ENCODE measurements at regions not wholly inside any gene's neighbourhood (a gene's known extent, or its start where the extent isn't known, plus 50 kb on each side); places are given as distances from the start of the nearest gene placed in this dataset.

DNA sequence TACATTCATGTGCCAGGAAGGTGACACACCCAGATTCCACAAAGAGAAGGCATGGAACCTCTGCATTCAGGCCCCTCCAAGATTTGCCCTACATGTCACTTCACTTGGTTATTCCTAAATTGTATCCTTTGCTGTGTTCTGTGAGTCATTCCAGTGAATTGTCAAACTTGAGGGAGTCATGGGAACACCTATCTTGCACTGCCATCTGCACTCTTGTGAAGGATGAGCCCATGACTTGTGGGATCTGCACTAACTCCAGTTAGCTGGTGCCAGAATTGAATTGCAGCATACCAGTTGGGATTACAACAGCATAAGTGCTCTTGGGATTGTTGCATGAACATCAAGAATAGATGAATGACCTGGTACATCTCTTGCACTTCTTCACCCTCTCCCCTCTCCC, 1288.0 kb upstream of the ZEB2 start:
- intact Hi-C loops (cut with DNase I): no loop called here
- DNase-seq: no peak
- Histone ChIP-seq H3K9me3 (no peaks in the 10 kb centered on the region), H3K27me3 (no peaks in the 10 kb centered on the region), H3K4me1 (no peaks in the 10 kb centered on the region), H3K27ac (no peak overlapping the region), H3K36me3 (no peaks in the 10 kb centered on the region), H3K4me3 (replicated peaks in 1 of 3) (no peak overlapping the region)
- no peak for TF ChIP-seq POLR2A (IDR thresholded peaks at IDR 0.05)
- TF ChIP-seq, protein P1, sequence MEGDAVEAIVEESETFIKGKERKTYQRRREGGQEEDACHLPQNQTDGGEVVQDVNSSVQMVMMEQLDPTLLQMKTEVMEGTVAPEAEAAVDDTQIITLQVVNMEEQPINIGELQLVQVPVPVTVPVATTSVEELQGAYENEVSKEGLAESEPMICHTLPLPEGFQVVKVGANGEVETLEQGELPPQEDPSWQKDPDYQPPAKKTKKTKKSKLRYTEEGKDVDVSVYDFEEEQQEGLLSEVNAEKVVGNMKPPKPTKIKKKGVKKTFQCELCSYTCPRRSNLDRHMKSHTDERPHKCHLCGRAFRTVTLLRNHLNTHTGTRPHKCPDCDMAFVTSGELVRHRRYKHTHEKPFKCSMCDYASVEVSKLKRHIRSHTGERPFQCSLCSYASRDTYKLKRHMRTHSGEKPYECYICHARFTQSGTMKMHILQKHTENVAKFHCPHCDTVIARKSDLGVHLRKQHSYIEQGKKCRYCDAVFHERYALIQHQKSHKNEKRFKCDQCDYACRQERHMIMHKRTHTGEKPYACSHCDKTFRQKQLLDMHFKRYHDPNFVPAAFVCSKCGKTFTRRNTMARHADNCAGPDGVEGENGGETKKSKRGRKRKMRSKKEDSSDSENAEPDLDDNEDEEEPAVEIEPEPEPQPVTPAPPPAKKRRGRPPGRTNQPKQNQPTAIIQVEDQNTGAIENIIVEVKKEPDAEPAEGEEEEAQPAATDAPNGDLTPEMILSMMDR (IDR thresholded peaks at IDR 0.05): no peak

DNA sequence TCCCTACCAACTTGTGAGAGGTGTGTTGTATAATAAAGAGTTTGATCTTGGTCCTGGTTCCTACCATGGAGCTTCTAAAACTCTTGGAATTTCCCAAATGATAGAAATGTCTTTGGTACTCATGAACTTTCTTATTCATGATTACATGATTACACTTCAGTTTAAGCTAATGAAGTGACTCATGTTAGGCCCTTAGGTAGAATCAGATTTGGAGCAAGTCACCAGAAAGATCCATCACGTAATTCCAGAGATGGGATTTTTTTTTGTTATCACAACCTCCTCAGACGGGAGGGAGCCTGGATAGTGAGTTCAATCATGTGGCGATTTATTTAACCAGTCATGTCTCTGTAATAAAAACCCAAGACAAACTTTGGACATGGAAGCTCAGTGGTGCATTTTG, 1287.6 kb upstream of the ZEB2 start:
- TF ChIP-seq POLR2A (IDR thresholded peaks at IDR 0.05): no peak
- TF ChIP-seq, protein P1 (IDR thresholded peaks at IDR 0.05): no peak
- no peak overlapping the region for H3K27ac ChIP-seq
- no peaks in the 10 kb centered on the region for H3K36me3 ChIP-seq
- intact Hi-C loops (cut with DNase I): no loop called here
- WGBS, 2 donors: 94 to 95% methylated on average over 3 of the region's 3 CpGs
- no peak for DNase-seq
- H3K9me3 ChIP-seq: no peaks in the 10 kb centered on the region
- no peak overlapping the region for H3K4me3 ChIP-seq (replicated peaks in 1 of 3)
- no peaks in the 10 kb centered on the region for H3K27me3 ChIP-seq
- no peaks in the 10 kb centered on the region for H3K4me1 ChIP-seq

DNA sequence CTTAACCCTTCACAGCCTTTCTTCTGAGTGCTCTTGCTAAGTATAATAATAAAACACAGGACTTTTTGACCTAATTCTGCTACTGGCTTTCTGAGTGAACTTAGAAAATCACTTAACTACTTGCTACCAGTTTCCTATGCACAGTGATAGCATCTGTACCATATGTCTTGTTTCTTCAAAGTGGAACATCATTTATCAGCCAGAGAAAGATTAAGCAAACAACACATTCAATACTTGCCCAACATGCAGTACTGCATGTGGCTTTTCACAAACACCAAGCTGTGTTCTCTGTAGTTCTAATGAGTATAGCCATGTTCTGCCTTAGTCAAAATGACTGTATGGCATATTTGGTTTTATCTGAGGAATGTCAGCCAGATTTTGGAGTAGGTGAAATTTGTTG, 1286.6 kb upstream of the ZEB2 start:
- Histone ChIP-seq H3K4me1 (no peaks in the 10 kb centered on the region), H3K4me3 (replicated peaks in 1 of 3) (no peak overlapping the region), H3K9me3 (no peaks in the 10 kb centered on the region), H3K27ac (no peak overlapping the region), H3K36me3 (no peaks in the 10 kb centered on the region), H3K27me3 (no peaks in the 10 kb centered on the region)
- TF ChIP-seq, protein P1 (IDR thresholded peaks at IDR 0.05): no peak
- TF ChIP-seq POLR2A (IDR thresholded peaks at IDR 0.05): no peak
- no peak for DNase-seq
- intact Hi-C loops (cut with DNase I): no loop called here

DNA sequence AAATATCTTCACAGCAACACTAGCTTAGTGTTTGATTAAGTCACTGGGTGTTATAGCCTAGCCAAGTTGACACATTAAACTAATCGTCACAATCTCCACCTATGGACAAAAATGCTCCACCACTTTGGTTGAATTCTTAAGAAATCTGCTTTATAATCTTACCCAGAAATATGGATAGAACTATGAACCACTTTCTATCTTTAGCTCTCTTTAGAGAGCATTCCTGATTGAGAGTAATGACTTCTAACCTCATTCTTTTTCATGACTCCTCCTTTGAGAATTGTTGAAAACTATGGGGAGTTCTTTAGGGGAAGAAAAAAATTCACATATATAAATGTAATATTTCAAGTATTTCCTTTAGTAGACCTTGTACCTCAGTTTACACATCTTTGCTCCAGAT, 1282.2 kb upstream of the ZEB2 start:
- H3K36me3 ChIP-seq: no peaks in the 10 kb centered on the region
- no peak for TF ChIP-seq POLR2A (IDR thresholded peaks at IDR 0.05)
- TF ChIP-seq, protein P1 (IDR thresholded peaks at IDR 0.05): no peak
- H3K4me1 ChIP-seq: no peaks in the 10 kb centered on the region
- no peaks in the 10 kb centered on the region for H3K27me3 ChIP-seq
- no peak overlapping the region for H3K4me3 ChIP-seq (replicated peaks in 1 of 3)
- H3K9me3 ChIP-seq: no peaks in the 10 kb centered on the region
- intact Hi-C loops (cut with DNase I): no loop called here
- H3K27ac ChIP-seq: no peak overlapping the region
- 83 to 85% methylated on average over 1 of the region's 1 CpG for WGBS, 2 donors
- no peak for DNase-seq

DNA sequence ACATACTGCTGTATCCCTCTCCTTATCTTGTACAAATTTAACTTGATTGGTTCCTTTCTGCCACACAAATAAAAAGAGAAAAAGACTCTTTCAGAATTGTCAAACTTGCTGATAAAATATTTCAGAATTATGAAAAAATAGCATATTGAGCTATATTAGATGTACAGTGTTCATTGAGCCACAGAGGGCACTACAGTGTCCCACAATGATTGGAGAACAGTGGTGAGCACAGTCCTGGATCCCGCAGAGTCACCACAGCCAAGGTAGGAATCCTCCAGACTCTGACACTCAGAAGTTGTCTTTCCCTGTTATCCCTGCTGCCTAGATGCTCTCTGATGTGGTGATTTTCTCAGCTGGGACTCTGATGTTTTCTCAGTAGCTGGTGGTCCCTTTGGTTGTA, 1281.3 kb upstream of the ZEB2 start:
- intact Hi-C loops (cut with DNase I): no loop called here

More for the DNA sequence above, 1281.3 kb upstream of the ZEB2 start:
- 95 to 100% methylated on average over 1 of the region's 1 CpG for WGBS, 2 donors
- Histone ChIP-seq H3K27ac (no peak overlapping the region), H3K4me1 (no peaks in the 10 kb centered on the region), H3K27me3 (no peaks in the 10 kb centered on the region), H3K9me3 (no peaks in the 10 kb centered on the region), H3K36me3 (no peaks in the 10 kb centered on the region), H3K4me3 (replicated peaks in 1 of 3) (no peak overlapping the region)
- no peak for TF ChIP-seq POLR2A (IDR thresholded peaks at IDR 0.05)
- TF ChIP-seq, protein P1 (IDR thresholded peaks at IDR 0.05): no peak
- no peak for DNase-seq
